Ureter (tissue), 1 donor: ENCODE measurements at regions not wholly inside any gene's neighbourhood (a gene's known extent, or its start where the extent isn't known, plus 50 kb on each side); places are given as distances from the start of the nearest gene placed in this dataset.

Experiments
- DNase-seq: peaks from one replicate; pipeline ENCODE4 v3.0.0-alpha.2; 2020; ENCODE audit warnings: low spot score
- donor health status: DM: yes; HTN: yes; CAD: no.

GRCh38 chrX:39891781-39892180, 206.0 kb downstream of the BCOR start:
- DNase-seq, result no peak

GRCh38 chrX:39893417-39894338, 204.1 kb downstream of the BCOR start:
- no peak for DNase-seq

DNA sequence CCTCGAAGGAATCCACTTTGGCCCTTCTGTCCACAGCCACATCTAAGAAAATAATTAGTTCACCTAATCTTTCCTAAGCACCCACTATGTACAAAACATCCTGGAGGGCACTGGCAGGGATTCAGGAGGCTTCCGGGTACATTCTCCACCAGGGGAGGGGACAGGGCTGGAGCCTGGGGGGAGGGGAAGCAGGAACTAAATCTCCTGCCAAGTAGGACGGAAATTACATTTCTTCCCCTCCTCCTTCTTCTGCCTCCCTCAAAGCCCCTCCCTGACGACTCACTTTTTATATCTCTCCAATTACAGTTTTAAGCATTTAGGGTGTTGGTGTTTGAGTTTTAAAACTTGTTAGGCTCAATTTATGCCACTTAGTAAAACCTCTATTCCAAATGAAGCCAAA, 203.1 kb downstream of the BCOR start:
- DNase-seq, result no peak

DNA sequence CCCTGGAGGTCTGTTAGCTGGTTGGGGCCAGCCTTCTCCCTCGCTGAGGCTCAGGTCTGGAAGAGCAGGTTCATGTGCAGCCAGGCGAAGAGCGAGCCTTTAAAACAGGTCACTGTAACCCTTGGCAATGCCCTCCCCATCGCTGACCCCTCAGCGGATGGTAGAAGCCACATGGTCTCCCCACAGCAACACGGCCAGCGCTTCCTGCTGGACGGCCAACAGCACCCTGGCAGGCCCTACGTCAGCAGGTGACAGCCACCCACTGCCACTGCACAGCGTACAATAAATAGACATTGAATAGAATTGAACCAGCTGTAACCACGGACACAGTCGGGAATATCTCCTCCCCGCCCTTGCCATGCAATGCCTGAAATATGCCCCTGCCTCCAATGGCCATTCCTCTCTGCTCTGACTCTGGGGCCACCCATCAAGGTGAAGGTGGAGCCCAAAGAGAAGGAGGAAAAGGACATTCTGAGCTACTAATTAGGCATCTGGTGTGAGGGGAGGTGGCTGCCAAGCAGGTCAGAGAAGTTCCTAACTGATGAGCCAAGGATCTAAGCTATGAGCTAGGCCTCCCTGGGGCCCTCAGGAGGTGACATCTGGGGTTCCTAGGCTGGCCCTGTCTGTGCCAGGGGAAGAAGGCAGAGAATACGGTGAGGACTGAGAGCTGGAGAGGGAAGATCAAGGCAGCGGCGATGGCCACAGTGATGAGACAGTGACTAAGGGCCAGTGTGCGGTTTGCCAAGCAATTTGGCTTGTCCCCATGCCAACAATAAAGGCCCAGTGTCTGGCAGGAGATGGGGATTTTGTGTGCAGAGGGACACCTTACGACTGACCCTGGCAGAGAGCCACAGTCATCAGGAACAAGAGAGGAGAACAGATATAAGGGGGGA, 202.3 kb downstream of the BCOR start:
- DNase-seq, result no peak

- DNase-seq, result peak; percentile 65
Measured at GRCh38 chrX:39896951-39897740, 200.6 kb downstream of the BCOR start.

- DNase-seq, result no peak
Measured at GRCh38 chrX:39897741-39898097, 200.0 kb downstream of the BCOR start.

- DNase-seq, result no peak
Measured at GRCh38 chrX:39898147-39898546, 199.6 kb downstream of the BCOR start.

DNA sequence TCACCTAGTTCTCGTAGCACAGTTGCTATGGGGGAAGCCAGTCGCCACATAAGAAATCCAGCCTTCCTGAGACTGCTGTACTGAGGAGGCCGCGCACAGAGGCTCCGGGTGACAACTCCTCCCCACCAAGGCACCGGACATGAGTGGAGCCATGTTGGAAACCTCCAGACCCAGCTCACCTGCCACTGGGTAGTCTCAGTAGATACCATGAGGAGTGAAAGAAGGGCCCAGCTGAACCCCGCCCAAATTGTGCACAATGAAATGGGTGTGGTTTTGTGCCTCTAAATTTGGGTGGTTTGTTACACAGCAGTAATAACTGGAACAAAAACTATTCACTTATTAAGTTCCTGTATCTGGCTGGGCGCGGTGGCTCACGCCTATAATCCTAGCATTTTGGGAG, 198.7 kb downstream of the BCOR start:
- DNase-seq, result no peak

DNA sequence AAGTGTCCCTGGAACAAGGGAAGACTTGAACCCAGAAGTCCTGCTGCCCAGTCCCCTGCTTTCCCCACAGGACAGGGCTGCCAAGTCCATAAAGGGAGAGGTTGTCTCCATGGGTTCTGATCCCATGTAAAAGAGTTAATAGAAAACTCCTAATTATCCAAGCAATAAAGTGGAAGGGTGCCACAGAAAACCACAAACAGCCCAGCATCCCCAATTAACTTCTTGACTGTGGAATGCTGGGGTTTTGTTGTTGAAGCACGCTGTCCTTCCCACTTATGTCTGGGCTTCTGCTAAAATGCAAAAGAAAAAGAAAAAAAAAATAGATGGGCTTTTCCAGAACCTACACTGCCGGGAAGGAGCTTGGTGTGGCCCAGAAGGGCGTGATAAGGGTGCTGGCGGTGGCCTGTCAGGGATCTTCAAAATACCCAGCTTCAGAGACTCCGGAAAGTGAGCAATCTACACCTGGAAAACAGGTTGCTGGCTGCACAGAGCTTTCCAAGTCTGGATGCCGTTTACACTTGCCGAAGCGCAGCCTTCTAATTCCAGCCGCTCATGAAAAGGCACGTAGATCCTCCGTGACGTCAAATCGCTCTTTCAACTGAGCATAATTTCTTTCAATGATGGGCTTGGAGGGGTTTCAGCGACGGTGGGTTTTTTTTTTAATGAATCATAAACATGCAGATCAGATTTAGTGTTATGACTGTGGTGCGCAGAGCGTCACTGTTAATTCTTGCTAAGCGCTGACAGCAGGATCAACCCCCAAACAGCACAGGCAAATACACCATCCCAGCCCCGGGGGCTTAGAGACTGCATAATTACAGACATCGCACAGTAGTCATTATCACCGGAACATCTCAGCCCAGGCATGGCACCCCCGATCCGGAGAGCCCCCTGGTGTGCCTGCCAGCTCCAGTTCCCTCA, 197.6 kb downstream of the BCOR start:
- DNase-seq, result no peak

DNA sequence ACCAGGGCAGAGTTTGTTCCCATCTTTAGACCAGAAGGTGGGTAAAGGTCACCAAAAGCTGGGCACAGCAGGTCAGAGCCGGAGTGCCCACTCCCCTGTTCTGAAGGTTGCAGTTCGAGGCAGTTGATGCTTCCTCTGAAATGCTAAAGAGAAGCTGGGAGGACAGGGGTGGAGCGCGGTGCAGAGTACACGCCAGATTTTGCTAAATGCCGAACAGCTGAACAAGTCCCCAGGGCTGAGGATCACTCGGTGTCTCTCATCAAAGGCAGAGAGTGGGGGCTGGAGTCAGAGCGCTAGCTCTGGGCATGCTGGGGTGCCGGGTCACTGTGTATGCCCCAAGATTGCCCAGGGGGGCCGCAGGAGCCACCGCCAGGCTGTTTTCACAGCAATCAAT, 197.0 kb downstream of the BCOR start:
- DNase-seq, result no peak

DNA sequence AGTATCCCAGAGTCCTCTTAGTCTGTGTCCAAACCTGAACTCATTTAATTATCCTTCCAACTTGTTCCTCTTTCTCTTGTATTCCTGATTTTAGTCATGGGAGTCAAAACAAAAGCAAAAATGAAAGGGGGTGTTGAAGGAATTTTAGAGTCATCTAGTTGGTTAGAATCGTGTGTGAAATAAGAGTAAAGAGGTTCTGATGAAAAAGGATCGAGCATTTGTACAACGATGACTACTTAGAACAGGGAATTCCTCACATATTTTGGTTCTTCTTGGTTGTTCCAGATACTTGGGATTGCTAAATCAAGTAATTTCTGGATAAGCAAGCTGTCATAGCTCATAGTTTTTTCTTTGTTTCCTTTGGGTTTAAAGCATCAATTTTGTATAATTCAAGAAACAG, 194.4 kb downstream of the BCOR start:
- no peak for DNase-seq

DNA sequence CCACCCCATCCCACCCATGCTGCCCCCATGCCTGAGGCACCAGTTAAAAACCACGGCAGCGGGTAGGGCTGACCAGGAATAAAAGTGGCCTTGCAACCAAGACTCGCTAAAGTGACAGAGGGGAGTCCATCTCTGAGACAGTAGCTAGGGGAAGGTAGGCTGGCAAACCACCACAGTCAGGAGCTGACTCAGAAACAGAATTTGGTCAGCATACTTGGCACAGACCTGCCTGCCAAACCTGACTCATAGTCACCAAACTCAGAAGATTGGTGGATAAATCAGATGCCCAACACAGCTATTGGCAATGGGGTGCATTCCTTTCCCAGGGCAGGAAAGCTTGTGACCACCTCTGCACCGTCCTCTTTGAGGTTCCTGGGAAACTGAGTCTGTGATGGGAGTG, 193.8 kb downstream of the BCOR start:
- DNase-seq, result no peak

- no peak for DNase-seq
Measured at GRCh38 chrX:39904816-39905537, 192.8 kb downstream of the BCOR start.

DNA sequence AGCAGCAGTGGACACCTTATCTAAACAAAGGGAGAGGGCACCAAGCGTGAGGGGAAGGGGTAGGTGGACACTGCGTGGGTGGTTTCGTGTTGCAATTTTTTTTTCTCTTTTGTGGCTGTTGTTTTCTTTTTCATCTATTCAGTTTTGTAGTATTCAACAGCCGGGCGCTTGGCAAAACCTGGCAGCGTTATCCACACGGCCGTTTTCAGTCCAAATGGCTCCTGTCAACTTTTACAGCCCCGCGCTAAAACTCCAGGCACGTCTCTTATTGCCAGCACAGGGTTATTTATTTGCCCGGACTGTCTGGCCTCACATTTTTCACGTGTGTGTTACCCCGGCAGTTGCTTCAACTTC, 192.2 kb downstream of the BCOR start:
- no peak for DNase-seq

DNA sequence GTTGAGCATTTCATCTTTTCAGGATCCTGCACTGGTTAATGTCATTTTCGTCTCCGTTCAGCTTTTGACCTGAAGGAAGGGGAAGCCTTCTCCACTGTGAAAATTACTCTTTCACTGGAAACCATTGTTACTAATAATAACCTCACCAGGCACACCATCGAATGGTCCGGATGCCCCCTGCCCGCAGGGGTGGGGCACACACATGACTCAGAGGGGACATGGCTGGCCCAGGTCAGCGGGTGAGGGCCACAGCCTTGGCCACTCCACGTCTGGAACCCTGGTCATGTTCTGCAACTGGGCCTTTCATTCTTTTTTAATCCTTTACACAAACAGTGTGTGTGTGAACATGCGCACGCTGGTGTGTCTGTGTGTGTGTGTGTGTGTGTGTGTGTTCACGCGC, 191.8 kb downstream of the BCOR start:
- no peak for DNase-seq

DNA sequence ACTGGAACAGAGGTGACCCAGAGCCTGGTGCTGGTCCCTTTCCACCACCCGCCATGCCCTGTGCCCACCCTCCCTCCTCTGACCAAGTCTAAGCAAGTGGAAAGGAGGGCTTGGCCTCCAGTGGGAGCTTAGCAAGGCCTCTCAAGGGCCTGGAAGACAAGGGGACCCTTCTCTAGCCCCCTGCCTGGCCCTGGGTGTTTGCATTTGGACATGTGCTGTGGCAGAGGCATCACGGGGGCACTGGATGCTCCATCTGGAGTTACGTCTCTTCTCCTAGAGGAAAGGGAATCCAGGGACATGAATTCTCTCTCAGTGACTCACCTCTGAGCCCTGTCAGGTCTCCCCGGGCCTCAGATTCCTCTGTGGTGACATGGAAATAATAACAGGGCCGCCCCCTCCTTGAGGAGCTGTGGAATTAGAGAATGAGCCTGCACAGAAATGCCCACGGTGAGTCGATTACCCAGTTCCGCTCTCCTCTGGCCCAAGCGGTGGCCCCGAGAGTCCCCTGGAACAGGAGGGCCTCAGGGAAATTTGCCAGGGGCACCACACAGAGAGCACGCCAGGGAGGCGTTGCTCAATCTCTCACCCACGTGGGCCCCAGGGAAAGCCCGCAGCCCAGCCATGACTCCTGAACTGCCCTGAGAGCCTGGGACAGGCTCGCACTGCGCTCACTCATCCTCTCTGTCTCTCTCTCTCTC, 189.6 kb downstream of the BCOR start:
- DNase-seq, result peak; percentile 66

DNA sequence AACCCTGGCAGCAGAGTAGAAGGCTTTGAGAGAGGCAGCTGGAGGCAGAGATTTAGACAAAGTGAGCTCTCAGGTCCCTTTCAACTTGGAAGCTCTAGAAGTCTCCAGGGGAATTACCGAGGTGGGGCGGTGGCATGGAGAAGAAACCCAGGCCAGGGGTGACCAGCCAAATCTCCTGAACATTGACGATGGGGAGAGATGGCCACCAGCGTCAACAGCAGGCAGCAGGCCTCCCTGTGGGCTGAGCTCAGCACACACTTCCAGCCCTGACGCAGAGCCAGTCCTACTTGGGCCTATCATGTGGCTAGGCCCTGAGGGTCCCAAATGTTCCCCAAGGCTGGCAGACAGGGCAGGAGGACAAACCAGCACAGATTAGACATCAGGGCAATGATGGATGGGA, 187.8 kb downstream of the BCOR start:
- DNase-seq, result no peak

DNA sequence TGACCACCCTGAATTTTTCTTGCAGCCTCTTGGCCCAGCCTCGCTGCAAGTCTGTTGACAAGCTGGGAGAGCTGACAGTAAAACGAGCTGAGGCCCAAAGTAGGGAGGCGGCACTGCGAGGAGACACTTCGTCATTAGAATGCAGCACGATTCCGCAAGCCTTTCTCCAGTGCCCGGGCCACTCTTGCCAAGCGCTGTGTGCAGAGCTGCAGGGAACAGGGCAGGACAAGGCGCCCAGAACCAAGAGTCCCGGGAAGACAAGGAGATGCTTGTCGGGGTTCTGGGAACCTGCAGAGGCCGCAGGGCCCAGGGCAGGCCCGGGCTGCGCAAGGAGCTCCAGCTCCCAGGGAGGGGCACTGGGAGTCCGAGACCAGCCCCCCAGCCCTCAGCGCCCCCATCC, 187.1 kb downstream of the BCOR start:
- DNase-seq, result no peak

DNA sequence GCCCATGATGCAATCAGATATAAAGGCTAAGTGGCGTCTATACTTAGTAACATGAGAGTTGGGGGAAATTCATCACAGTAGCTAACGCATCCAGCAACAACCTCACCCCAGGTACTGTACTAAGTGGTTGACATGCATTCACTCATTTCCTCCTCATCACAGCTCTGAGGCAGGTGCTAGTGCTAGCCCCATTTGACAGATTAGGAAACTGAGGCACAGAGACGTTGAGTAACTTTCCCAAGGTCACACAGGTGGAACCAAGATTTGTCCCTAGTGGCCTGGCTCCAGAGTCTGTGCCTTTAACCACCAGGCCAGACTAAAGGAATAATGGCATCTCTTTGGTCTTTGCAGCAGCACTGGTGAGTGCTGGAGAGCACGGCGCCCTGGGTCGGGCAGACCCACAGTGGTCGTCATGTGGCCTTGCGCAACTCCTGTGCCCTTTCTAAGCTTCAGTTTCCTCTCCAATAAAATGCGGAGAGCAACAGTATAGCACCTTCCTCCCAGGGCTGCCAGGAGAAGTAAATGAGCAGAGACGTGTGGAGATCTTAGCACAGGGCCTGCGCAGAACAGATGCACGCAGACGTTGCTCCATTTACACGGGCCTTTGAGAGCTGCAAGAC, 186.4 kb downstream of the BCOR start:
- no peak for DNase-seq
